ENCODE measurements at regions not wholly inside any gene's neighbourhood (a gene's known extent, or its start where the extent isn't known, plus 50 kb on each side); places are given as distances from the start of the nearest gene placed in this dataset.

DNA sequence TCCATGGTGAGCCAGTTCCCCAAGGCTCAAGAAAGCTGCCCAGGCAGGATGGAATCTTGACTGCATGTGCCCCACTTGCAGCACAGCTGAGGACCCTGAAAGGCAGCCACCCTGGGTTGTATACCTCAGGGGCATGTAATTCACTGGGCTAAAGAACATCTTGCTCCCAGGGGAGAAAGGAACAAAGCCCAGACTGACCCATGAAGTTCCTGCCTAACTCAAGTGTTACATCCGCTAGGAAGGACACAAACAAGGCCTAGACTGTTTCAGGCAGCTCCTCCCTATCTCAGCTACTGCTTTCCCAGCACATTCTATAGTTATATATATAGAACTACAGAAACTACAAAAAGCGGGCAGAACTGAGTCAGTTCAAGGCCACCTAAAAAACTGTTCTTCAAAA lies 69.0 kb downstream of the RBM43 start (continued):
- TF ChIP-seq, protein P1, sequence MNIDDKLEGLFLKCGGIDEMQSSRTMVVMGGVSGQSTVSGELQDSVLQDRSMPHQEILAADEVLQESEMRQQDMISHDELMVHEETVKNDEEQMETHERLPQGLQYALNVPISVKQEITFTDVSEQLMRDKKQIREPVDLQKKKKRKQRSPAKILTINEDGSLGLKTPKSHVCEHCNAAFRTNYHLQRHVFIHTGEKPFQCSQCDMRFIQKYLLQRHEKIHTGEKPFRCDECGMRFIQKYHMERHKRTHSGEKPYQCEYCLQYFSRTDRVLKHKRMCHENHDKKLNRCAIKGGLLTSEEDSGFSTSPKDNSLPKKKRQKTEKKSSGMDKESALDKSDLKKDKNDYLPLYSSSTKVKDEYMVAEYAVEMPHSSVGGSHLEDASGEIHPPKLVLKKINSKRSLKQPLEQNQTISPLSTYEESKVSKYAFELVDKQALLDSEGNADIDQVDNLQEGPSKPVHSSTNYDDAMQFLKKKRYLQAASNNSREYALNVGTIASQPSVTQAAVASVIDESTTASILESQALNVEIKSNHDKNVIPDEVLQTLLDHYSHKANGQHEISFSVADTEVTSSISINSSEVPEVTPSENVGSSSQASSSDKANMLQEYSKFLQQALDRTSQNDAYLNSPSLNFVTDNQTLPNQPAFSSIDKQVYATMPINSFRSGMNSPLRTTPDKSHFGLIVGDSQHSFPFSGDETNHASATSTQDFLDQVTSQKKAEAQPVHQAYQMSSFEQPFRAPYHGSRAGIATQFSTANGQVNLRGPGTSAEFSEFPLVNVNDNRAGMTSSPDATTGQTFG (tag by site-specific recombination; IDR thresholded peaks at IDR 0.05; ENCODE audit: borderline replicate concordance): no peak

DNA sequence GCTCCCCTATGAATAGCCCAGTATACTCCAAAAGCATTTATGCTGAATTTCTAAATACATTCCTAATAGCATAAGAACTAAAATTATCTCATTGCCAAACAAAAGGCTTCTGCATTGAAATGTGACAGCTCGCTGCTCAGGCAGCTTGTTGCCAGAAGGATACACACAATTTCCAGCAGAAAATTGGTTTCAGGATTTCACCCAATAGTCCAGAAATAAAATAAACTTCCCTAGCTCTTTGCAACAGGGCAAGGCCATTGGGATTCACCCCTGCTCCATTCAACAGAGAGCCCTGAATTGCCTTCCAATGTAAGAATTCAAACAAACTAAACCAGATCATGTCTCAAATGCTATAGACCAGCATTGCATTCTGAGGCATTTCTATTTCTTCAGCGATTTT lies 70.7 kb downstream of the RBM43 start:
- H3K9me3 ChIP-seq (ENCODE audit: control insufficient read depth, insufficient read depth, low read depth, low read length): no peaks in the 10 kb centered on the region
- H3K27ac ChIP-seq (ENCODE audit: extremely low read depth, low read depth, low read length): no peak overlapping the region
- H3K4me1 ChIP-seq (ENCODE audit: control insufficient read depth, insufficient read depth, low read length): no peaks in the 10 kb centered on the region
- TF ChIP-seq ZNF777 (tag by site-specific recombination; IDR thresholded peaks at IDR 0.05; ENCODE audit: borderline replicate concordance) (no peak), KLF9 (tag by site-specific recombination; IDR thresholded peaks at IDR 0.05; ENCODE audit: low read depth) (no peak), GLIS1 (tag by site-specific recombination; IDR thresholded peaks at IDR 0.05) (no peak), ZFHX2 (tag by site-specific recombination; conservative IDR thresholded peaks at IDR 0.05) (no peak), IKZF3 (tag by site-specific recombination; IDR thresholded peaks at IDR 0.05) (no peak), ZNF335 (tag by site-specific recombination; conservative IDR thresholded peaks at IDR 0.05) (no peak), ZNF169 (tag by site-specific recombination; IDR thresholded peaks at IDR 0.05) (no peak), ZBTB21 (tag by site-specific recombination; IDR thresholded peaks at IDR 0.05) (no peak), ZNF394 (tag by site-specific recombination; IDR thresholded peaks at IDR 0.05; ENCODE audit: borderline replicate concordance) (no peak), KLF8 (tag by site-specific recombination; IDR thresholded peaks at IDR 0.05) (no peak), ZNF19 (tag by site-specific recombination; IDR thresholded peaks at IDR 0.05; ENCODE audit: low read depth) (no peak), ZNF521 (tag by site-specific recombination; IDR thresholded peaks at IDR 0.05) (no peak), ZNF121 (tag by site-specific recombination; IDR thresholded peaks at IDR 0.05) (no peak), ZIC2 (tag by site-specific recombination; IDR thresholded peaks at IDR 0.05) (no peak), ZXDB (tag by site-specific recombination; IDR thresholded peaks at IDR 0.05) (no peak), PRDM1 (tag by site-specific recombination; IDR thresholded peaks at IDR 0.05) (no peak)
- TF ChIP-seq, protein P2, sequence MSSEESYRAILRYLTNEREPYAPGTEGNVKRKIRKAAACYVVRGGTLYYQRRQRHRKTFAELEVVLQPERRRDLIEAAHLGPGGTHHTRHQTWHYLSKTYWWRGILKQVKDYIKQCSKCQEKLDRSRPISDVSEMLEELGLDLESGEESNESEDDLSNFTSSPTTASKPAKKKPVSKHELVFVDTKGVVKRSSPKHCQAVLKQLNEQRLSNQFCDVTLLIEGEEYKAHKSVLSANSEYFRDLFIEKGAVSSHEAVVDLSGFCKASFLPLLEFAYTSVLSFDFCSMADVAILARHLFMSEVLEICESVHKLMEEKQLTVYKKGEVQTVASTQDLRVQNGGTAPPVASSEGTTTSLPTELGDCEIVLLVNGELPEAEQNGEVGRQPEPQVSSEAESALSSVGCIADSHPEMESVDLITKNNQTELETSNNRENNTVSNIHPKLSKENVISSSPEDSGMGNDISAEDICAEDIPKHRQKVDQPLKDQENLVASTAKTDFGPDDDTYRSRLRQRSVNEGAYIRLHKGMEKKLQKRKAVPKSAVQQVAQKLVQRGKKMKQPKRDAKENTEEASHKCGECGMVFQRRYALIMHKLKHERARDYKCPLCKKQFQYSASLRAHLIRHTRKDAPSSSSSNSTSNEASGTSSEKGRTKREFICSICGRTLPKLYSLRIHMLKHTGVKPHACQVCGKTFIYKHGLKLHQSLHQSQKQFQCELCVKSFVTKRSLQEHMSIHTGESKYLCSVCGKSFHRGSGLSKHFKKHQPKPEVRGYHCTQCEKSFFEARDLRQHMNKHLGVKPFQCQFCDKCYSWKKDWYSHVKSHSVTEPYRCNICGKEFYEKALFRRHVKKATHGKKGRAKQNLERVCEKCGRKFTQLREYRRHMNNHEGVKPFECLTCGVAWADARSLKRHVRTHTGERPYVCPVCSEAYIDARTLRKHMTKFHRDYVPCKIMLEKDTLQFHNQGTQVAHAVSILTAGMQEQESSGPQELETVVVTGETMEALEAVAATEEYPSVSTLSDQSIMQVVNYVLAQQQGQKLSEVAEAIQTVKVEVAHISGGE (tag by site-specific recombination; conservative IDR thresholded peaks at IDR 0.05; ENCODE audit: low read depth): no peak
- TF ChIP-seq, protein P3, sequence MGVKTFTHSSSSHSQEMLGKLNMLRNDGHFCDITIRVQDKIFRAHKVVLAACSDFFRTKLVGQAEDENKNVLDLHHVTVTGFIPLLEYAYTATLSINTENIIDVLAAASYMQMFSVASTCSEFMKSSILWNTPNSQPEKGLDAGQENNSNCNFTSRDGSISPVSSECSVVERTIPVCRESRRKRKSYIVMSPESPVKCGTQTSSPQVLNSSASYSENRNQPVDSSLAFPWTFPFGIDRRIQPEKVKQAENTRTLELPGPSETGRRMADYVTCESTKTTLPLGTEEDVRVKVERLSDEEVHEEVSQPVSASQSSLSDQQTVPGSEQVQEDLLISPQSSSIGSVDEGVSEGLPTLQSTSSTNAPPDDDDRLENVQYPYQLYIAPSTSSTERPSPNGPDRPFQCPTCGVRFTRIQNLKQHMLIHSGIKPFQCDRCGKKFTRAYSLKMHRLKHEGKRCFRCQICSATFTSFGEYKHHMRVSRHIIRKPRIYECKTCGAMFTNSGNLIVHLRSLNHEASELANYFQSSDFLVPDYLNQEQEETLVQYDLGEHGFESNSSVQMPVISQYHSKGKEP (tag by site-specific recombination; IDR thresholded peaks at IDR 0.05): no peak
- TF ChIP-seq, protein P4, sequence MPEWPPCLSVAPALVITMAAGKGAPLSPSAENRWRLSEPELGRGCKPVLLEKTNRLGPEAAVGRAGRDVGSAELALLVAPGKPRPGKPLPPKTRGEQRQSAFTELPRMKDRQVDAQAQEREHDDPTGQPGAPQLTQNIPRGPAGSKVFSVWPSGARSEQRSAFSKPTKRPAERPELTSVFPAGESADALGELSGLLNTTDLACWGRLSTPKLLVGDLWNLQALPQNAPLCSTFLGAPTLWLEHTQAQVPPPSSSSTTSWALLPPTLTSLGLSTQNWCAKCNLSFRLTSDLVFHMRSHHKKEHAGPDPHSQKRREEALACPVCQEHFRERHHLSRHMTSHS (tag by site-specific recombination; IDR thresholded peaks at IDR 0.05): no peak
- CTCF ChIA-PET: interaction anchor here (1.1 to 1.5 kb wide), 2 partner anchors 14 to 119 kb away, joined by 3 to 4 read pairs; no protein-coding TSS in a partner anchor
- POLR2A ChIA-PET: no interaction called here
- H3K36me3 ChIP-seq (ENCODE audit: control insufficient read depth in 2 of 2, insufficient read depth in 1 of 2, low read length in 2 of 2): no peaks in the 10 kb centered on the region
- no peak overlapping the region for H3K4me3 ChIP-seq (ENCODE audit: low read depth, low read length)

Measured in HEK293 (cell line).